HPDE6-E6E7 (cell line): ENCODE measurements at regions not wholly inside any gene's neighbourhood (a gene's known extent, or its start where the extent isn't known, plus 50 kb on each side); places are given as distances from the start of the nearest gene placed in this dataset.

Experiments used
- DNase-seq: peaks from one replicate; pipeline ENCODE4 v3.0.0; 2011; ENCODE audit warnings: missing footprints; ENCODE audit errors: extremely low spot score

GRCh38 chr1:55987491-55988249 lies 591.7 kb downstream of the PLPP3 start:
- DNase-seq = no peak

- DNase-seq = no peak
Measured at GRCh38 chr1:55986003-55986402, 593.4 kb downstream of the PLPP3 start.

GRCh38 chr1:55981010-55981650 lies 598.2 kb downstream of the PLPP3 start:
- no peak for DNase-seq

DNA sequence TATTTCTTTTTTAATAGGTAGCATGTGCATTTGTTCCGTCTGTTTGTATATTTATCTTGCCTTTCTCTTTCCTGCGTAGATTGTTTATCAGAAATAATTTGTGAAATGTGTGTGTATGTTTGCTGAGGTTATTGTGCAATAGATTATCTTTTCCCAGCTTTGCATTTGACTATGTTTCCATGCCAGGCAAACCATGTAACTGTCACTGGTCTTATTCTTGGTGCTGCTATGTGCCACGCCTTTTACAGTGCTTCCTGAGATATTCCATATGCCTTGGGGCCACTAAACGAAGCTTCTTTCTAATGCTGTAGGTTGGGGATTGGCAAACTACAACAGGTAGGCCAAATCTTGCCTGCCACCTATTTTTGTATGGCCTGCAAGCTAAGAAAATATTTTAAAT lies 598.8 kb downstream of the PLPP3 start:
- no peak for DNase-seq

GRCh38 chr1:55974714-55975441 lies 604.5 kb downstream of the PLPP3 start:
- no peak for DNase-seq

- no peak for DNase-seq
Measured at GRCh38 chr1:55970526-55971110, 608.7 kb downstream of the PLPP3 start.

DNA sequence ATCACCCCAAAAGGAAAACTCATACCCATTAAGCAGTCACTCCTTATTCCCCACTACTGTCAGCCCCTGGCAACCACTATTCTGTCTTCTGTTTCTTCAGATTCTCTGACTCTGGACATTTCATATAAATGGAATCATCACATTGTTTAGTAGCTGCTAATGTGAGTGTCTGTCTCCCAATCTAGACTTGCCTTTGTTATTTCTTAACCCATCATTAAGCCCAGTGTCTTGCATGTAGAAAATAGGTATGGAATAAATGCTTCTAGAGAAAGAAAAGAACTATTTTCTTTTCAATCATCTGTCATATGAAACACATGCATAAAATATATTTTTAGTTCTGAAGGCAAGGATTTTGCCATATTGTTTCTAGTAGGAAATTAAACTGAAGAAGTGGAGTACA lies 610.0 kb downstream of the PLPP3 start:
- DNase-seq = no peak

DNA sequence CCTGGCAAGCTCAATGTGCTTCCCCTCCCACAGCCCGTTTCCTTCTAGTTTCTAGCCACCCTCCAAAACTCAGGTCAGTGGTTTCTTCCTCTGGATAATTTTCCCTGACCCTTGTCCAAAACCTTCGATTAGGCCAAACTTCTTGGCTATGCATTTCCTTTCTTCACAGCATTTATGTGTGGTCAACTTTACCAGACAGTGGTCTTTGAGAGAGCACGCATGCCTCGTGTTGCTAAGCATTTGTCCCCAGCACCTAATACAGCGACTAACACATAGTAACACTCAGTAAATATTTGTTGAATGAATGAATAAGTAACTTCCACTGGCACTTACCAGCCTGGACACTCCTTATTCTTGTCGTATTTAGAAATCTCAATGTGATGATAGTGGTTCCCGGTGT lies 610.7 kb downstream of the PLPP3 start:
- no peak for DNase-seq

- DNase-seq = no peak
Measured at GRCh38 chr1:55965981-55966461, 613.3 kb downstream of the PLPP3 start.

GRCh38 chr1:55962472-55962871 lies 616.9 kb downstream of the PLPP3 start:
- DNase-seq = no peak

DNA sequence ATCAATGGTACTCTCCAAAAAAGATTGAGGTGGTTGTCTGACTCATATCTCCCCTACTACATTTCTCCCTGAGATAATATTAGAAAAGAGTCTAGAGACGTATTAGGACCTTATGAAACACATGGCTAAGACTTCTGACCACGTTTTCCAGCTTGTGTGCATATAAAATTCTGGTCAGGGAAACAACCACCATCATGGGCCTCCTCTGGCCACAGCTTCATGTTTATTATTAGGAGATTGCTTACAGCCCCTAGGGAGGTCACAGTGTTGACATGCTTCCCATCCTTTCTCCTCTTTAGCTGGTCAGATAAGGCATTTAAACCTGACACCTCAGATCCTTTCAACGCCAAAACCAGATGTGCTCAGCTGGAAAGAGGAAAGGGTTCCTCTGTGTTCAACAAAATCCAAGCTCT lies 620.2 kb downstream of the PLPP3 start:
- no peak for DNase-seq

DNA sequence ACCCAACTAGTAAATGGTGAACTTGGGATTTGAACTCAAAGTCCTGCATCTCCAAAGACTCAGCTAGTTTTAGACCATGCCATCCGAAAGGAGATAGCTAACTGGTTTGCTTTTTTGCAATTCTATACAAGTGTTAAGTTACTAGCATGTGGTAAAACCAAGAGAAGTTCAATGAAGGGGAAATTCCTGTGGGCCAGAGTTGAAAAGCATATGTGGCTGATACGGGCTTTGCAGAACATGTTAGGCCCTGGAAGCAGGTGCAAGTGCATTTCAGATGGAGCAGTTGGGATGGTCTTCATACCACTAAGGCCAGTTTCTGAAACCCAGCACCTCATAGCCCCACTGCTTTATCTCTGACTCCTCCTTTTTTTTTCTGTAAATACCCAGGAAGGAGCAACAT lies 620.9 kb downstream of the PLPP3 start:
- no peak for DNase-seq

GRCh38 chr1:55957276-55957675 lies 622.1 kb downstream of the PLPP3 start:
- no peak for DNase-seq

- no peak for DNase-seq
Measured at GRCh38 chr1:55955016-55955621, 624.2 kb downstream of the PLPP3 start.

- DNase-seq = no peak
Measured at GRCh38 chr1:55951291-55951690, 628.1 kb downstream of the PLPP3 start.

DNA sequence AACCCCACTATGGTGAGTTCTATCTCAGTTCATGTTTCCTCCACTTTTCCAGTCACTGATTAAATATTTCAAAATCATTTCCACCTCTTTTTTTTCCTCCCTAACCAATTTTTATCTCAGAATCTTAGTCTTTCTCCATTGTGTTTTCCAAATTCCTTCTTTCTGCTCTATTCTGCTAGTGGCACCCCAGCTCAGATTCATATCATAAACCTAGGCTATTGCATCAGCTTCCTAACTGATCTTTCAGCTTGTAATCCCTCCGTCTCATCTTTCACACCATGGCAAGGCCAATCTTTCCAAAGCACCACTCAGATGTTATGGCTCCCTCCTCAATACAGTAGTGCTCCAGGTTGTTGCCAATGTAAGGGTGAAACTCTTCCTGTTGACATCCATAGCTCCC lies 631.9 kb downstream of the PLPP3 start:
- DNase-seq = no peak

GRCh38 chr1:55943721-55944435 lies 635.5 kb downstream of the PLPP3 start:
- DNase-seq = no peak

- no peak for DNase-seq
Measured at GRCh38 chr1:55943012-55943411, 636.4 kb downstream of the PLPP3 start.

- no peak for DNase-seq
Measured at GRCh38 chr1:55939866-55940265, 639.5 kb downstream of the PLPP3 start.

DNA sequence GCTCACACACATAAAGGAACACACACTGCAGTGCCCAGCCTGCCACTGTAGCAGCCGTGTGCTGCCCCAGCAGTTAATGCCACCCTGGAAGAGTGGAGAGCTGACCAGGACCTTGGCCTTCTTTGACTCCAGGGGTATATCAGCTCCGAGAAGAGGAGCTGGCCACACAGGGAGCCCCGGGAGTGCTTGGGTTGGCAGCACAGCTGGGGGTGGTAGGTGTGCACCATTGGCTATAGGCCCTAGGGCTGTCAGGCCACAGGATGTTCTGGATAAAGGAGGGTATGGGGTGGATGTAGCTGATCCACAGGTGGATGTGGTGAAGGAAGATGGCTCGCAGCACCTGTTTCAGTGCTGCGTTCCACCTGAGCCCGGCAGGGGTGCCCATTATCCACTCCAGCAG lies 640.5 kb downstream of the PLPP3 start:
- DNase-seq = no peak

DNA sequence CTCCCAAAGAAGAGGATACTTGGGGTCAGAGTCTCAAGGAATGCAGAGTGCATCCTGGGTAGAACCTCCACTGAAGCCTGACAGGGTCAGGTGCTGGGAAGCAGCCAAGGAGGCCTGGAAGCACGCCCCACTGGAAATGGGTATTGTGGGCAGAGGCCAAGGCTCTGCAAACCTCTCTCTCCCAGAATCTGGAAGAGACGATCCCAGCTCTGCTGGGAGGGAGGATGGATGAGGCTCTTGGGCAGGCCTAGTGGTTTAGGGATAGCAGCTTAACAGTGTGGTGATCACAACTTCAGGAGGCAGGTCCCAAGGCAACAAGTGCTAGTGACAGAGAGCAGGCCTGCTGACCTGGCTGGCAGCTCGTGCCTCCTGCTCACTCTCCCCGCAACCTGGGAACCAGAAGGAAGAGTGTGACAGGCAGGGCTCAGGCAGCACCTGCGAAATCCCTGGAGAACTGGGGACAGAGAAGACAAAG lies 641.0 kb downstream of the PLPP3 start:
- DNase-seq = no peak
